Heart right ventricle (tissue), 16 donors: ENCODE measurements at regions not wholly inside any gene's neighbourhood (a gene's known extent, or its start where the extent isn't known, plus 50 kb on each side); places are given as distances from the start of the nearest gene placed in this dataset.
"Not testable (repeated sequence)": the region's sequence is repeated elsewhere in the genome, so short reads cannot be mapped to it uniquely, and the experiment has no call there.

Source experiments
- ATAC-seq, 8 donors: fragments of 200-7000 bp; cut with Tn5 transposase; one replicate each; pipeline ENCODE4 v1.9.1; 2020; ENCODE audit warnings: mild to moderate bottlenecking in 8 of 8, moderate library complexity in 8 of 8, moderate number of reproducible peaks in 1 of 8
- DNase-seq, 2 donors: peaks; one replicate each; pipeline ENCODE4 v3.0.0-alpha.2; 2020
- H3K27ac ChIP-seq, 10 donors: fragments of 200-600 bp; sonication (generic) in 2 of 10; one replicate each; pipeline versions ENCODE4 v1.5.0 to v1.8.0; 2020 to 2022; ENCODE audit warnings: mild to moderate bottlenecking in 3 of 10
- H3K27me3 ChIP-seq, 7 donors: fragments of 200-600 bp; one replicate each; pipeline ENCODE4 v1.8.0; 2021 to 2022; ENCODE audit warnings: mild to moderate bottlenecking in 2 of 7
- H3K36me3 ChIP-seq, 9 donors: fragments of 200-600 bp; sonication (generic) in 1 of 9; one replicate each; pipeline versions ENCODE4 v1.5.0 to v1.8.0; 2020 to 2022; ENCODE audit warnings: mild to moderate bottlenecking in 2 of 9
- H3K4me1 ChIP-seq, 9 donors: fragments of 200-600 bp; sonication (generic) in 1 of 9; one replicate each; pipeline versions ENCODE4 v1.5.0 to v1.8.0; 2020 to 2022; ENCODE audit warnings: mild to moderate bottlenecking in 4 of 9
- H3K4me3 ChIP-seq, 10 donors: fragments of 200-600 bp; sonication (generic) in 2 of 10; one replicate each; pipeline versions ENCODE4 v1.5.0 to v1.8.0; 2020 to 2022; ENCODE audit warnings: mild to moderate bottlenecking in 7 of 10, moderate library complexity in 2 of 10
- H3K9me3 ChIP-seq, 11 donors: fragments of 200-600 bp in 10 of 11; sonication (generic) in 2 of 11; one replicate each; pipeline versions ENCODE4 v1.5.0 to v1.8.0; 2013 to 2022; ENCODE audit warnings: mild to moderate bottlenecking in 2 of 11, control low read depth in 1 of 11, moderate library complexity in 1 of 11
- CTCF ChIP-seq, 9 donors: fragments of 200-600 bp; sonication (generic) in 2 of 9; IDR thresholded peaks; one replicate each; pipeline versions ENCODE4 v1.5.0 to v1.8.0; 2021 to 2022; ENCODE audit warnings: antibody characterized with exemption in 9 of 9, mild to moderate bottlenecking in 5 of 9, moderate library complexity in 1 of 9
- WGBS, 2 donors: extraction: QIAGEN DNeasy Blood & Tissue Kit; methylation state at CpG; one replicate each; pipeline ENCODE4 v1.1.7; 2013; ENCODE audit warnings: inconsistent platforms in 1 of 2; 5-methylcytosine and 5-hydroxymethylcytosine counted together
- intact Hi-C, 10 donors: fragments of 100-400 bp; cut with DNase I; formaldehyde crosslinking; loops; one replicate each; pipeline versions ENCODE4 v1.11.1 to v1.14.2; 2022
- donor health status: Arrhythmogenic right ventricular cardiomyopathy.
- donor health status: ischemic (EF 13 %, LVEDD 7.1; RV severe dilation, severe dysfunction).
- donor health status: healthy with polysubstance abuse.
- donor health status: DM: no; HTN: yes; CAD: no.
- donor health status: DM: no; HTN: no; CAD: no.
- donor health status: ischemic (EF 25% LVEDD 6.9; RV normal size, moderate dysfunction).
- donor health status: ischemic (EF 25% LVEDD 5.7; RV mildly dilated, moderate dysfunction).
- donor health status: healthy.
- donor health status: DM: yes; HTN: yes; CAD: no.
- donor health status: Ischemic cardiomyopathy.
- donor health status: ischemic (EF 35%, LVEDD 5.7; RV mildly dilated, moderate dysfunction).
- donor health status: nonischemic (EF 11% LVEDD 7.7; RV severe dilation, severe dysfunction).
- donor health status: DM: yes; HTN: yes; CAD: no.
- donor health status: PGD.
- donor health status: ischemic (EF 29% LVEDD 5.4; RV normal size, mild dysfunction).
- donor health status: nonischemic (EF 23%, LVEDD 6.1; RV moderate dilation, normal function).

DNA sequence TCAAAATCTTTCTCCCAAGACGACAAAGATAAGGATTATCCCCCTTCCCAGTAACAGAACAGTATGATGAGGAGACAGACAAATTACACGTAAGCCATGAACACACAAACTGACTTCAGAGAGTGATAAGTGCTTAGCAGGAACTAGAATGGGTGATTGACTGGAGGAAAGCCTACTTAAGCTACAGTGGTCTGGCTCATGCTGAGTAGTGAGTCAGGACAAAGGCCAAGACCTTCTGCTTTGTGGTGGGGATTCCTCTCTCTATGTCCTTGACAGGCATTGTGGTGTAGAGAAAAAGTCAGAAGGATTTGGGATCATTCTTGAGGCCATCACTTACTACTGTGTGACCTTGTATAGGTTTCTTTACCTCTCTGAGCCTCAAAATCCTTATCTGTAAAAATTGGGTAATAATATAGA, 381.9 kb upstream of the CCL2 start:
- Histone ChIP-seq H3K27ac (no peak overlapping the region), H3K27me3 (peaks cover 0 to 53% (median 18%) of the 10 kb centered on the region in 7 donors), H3K36me3 (no peaks in the 10 kb centered on the region), H3K4me3 (no peak overlapping the region), H3K9me3 (peaks cover 0 to 8% (median 0%) of the 10 kb centered on the region in 11 donors), H3K4me1 (no peaks in the 10 kb centered on the region)
- 67 to 79% methylated on average over 2 of the region's 2 CpGs for WGBS, 2 donors
- ATAC-seq (no peak), DNase-seq (no peak)
- intact Hi-C loops: no loop called here
- TF ChIP-seq CTCF (IDR thresholded peaks at IDR 0.05): no peak

GRCh38 chr17:33874617-33875060, 380.4 kb upstream of the CCL2 start:
- ATAC-seq: no peak
- H3K4me3 ChIP-seq: no peak overlapping the region
- no peaks in the 10 kb centered on the region for H3K4me1 ChIP-seq
- 43 to 66% methylated on average over 2 of the region's 2 CpGs for WGBS, 2 donors
- no peaks in the 10 kb centered on the region for H3K9me3 ChIP-seq
- TF ChIP-seq CTCF (IDR thresholded peaks at IDR 0.05): no peak
- H3K27ac ChIP-seq: no peak overlapping the region
- intact Hi-C loops: no loop called here
- H3K36me3 ChIP-seq: no peaks in the 10 kb centered on the region
- peaks cover 0 to 48% (median 16%) of the 10 kb centered on the region in 7 donors for H3K27me3 ChIP-seq
- DNase-seq: no peak

GRCh38 chr17:33875973-33876372, 379.1 kb upstream of the CCL2 start:
- intact Hi-C loops: no loop called here
- 77 to 83% methylated on average over 5 of the region's 5 CpGs for WGBS, 2 donors
- Histone ChIP-seq H3K27ac (no peak overlapping the region), H3K4me1 (no peaks in the 10 kb centered on the region), H3K36me3 (no peaks in the 10 kb centered on the region), H3K9me3 (no peaks in the 10 kb centered on the region), H3K4me3 (no peak overlapping the region), H3K27me3 (peaks cover 0 to 47% (median 16%) of the 10 kb centered on the region in 7 donors)
- TF ChIP-seq CTCF (IDR thresholded peaks at IDR 0.05): no peak
- no peak for ATAC-seq
- DNase-seq: no peak

DNA sequence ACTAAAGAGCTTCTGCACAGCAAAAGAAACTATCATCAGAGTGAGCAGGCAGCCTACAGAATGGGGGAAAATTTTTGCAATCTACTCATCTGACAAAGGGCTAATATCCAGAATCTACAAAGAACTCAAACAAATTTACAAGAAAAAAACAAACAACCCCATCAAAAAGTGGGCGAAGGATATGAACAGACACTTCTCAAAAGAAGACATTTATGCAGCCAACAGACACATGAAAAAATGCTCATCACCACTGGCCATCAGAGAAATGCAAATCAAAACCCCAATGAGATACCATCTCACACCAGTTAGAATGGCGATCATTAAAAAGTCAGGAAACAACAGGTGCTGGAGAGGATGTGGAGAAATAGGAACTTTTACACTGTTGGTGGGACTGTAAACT, 372.8 kb upstream of the CCL2 start:
- ATAC-seq, H3K36me3 ChIP-seq, DNase-seq, H3K9me3 ChIP-seq, intact Hi-C loops, H3K4me1 ChIP-seq, H3K27ac ChIP-seq, H3K4me3 ChIP-seq: not testable (repeated sequence)
- WGBS, 2 donors: 64 to 85% methylated on average over 1 of the region's 2 CpGs
- peaks cover 0 to 20% (median 6%) of the 10 kb centered on the region in 7 donors for H3K27me3 ChIP-seq

DNA sequence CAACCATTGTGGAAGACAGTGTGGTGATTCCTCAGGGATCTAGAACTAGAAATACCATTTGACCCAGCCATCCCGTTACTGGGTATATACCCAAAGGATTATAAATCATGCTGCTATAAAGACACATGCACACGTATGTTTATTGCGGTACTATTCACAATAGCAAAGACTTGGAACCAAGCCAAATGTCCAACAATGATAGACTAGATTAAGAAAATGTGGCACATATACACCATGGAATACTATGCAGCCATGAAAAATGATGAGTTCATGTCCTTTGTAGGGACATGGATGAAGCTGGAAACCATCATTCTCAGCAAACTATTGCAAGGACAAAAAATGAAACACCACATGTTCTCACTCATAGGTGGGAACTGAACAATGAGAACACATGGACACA, 372.4 kb upstream of the CCL2 start:
- ATAC-seq, DNase-seq, H3K27ac ChIP-seq, H3K9me3 ChIP-seq, H3K36me3 ChIP-seq, H3K4me3 ChIP-seq, intact Hi-C loops, H3K4me1 ChIP-seq: not testable (repeated sequence)
- H3K27me3 ChIP-seq: peaks cover 0 to 24% (median 6%) of the 10 kb centered on the region in 7 donors
- WGBS, 2 donors: 36 to 78% methylated on average over 1 to 3 of the region's 3 CpGs
